ENCODE measurements at regions not wholly inside any gene's neighbourhood (a gene's known extent, or its start where the extent isn't known, plus 50 kb on each side); places are given as distances from the start of the nearest gene placed in this dataset.

DNA sequence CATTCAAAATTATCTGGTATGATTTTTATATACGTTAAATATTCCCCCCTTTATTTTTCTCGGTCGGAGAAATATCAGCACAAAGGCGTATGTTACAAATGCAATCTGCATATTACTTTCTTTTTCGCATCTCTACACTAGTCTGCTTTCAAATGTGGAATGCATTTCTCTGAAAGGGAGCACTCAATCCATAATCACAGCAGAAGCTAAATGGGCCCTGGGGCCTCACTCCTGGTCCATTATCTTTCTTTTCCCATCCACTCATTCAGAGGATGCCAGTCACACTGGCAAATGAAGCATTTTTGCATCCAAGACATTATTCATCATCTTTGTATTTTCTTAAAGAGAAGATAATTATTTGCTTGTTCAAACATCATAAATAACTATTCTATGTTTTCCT is 295.2 kb upstream of the LRP1B start:
- no peak for TF ChIP-seq CTCF (conservative IDR thresholded peaks at IDR 0.05 in 1 of 2, IDR thresholded peaks at IDR 0.05 in 1 of 2; ENCODE audit: low read depth in 1 of 2, low read length in 2 of 2)
- TF ChIP-seq EZH2 (IDR thresholded peaks at IDR 0.05; ENCODE audit: low read length, missing control alignments), result no peak
